HG03095 (cell line): ENCODE measurements at regions not wholly inside any gene's neighbourhood (a gene's known extent, or its start where the extent isn't known, plus 50 kb on each side); places are given as distances from the start of the nearest gene placed in this dataset.

Source experiments
- ATAC-seq: cut with Tn5 transposase; IDR thresholded peaks from one replicate; pipeline ENCODE4 v1.9.1; 2021; ENCODE audit warnings: moderate library complexity; ENCODE audit not compliant: unreplicated experiment

DNA sequence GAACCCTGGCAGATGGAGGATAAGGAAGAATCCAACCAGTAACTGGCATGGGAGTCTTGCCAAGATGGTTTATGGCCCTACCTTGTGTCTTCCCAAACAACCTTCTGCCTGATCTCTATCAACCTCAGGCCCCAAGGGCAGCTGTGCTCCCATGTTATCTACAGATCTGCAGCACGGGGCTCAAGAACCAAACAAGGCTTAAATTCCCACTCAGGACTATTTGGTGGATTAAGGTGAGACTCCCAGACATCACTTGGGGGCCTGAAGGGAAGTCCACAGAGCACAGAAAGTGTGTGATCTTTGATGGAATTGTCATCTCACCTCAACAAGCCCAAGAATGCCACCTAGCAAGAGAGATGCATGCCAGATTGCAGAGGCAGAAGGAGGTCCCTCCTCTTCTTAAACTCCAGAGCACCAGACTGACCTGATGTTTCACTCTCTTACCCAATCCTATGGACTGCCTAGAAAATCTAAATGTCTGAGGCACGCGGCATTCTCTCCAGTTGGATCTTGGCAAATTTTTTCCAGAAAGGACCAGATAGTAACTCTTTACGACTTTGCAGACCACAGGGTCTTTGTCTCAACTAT is 759.5 kb upstream of the TBX3 start:
- ATAC-seq = no peak

DNA sequence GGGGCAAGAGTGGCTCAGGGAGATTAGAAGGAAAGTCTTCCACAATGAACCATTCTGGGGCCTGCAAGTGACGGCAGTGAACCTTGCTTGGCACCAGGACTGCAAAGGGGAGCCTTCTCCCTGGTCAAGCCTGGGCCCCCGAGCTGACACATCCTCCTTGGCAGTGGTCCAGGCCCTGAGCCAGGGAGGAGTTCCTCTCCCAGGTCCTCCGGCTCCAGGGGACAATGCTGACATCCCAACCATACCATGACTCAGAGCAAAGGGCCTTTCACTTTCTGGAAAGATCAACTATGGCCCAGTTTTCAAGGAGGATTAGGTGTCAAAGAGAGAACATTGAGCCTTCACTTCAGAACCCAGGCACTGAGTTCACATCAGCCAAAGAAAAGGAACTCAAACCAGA is 756.5 kb upstream of the TBX3 start:
- ATAC-seq = no peak

DNA sequence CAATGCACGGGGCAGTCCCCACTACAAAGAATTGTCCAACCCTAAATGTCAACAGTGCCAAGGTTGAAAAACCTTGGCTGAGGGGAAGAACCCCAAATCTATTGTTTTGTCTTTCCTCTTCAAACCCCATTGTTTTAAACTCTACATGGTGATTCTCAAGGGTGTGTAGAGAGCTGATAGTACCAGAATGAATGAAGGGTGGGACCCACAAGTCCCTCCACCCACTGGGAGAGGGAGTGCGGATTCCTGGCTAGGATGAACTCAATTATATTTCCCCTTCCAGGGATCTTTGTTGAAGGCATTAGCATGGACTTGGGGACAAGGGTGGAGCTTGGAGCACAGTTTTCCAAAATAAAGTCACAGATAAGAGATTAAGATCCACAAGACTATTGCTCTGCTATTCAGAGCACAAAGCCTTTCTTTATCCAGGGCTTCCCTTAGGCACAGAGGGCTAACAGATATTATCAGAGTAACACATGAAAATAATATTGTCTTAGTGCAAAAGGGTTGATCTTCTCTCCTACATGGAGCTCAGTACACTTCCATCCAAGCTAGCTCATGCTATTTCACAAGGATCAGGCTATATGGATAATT is 755.1 kb upstream of the TBX3 start:
- no peak for ATAC-seq

DNA sequence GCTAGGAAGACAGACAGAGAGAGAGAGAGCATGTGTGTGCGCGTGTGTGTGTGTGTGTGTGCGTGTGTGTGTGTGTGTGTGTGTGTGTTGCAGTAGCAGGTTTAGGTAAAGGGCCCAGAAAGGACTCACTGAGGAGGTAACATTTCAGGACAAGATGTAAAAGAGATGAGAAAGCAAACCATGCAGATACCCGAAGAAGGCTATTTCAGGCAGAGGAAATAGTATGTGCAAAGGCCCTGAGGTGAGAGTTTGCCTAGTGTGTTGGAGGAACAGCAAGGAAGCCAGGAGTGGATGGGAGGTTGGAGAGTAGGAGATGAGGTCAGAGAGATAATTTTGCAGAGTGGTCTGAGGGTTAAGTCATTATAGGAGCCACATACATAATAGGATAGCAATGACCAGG is 754.3 kb upstream of the TBX3 start:
- ATAC-seq = no peak

DNA sequence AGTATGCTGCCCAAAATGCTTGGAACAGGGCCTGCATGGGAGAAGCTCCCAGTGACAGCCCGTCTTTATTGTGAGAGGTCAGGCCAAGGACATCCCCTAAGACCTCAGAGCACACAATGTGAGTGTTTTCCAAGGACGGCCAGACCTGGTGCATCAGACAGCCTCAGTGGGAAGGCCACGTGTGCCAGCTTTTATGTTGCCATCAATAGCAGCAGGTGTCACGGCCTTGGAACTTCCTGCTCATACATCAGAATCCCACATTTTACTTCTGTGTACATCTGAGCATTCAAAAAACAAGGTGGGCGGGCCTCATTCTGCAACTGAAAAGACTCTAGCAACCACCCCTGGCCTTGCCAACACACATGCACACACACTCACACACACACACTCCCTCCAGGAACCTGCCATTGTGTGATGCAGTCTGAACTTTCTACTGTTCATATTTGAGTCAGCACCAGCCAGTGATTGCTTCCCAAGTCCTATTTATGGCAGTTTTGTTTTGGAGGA is 753.1 kb upstream of the TBX3 start:
- ATAC-seq = no peak

DNA sequence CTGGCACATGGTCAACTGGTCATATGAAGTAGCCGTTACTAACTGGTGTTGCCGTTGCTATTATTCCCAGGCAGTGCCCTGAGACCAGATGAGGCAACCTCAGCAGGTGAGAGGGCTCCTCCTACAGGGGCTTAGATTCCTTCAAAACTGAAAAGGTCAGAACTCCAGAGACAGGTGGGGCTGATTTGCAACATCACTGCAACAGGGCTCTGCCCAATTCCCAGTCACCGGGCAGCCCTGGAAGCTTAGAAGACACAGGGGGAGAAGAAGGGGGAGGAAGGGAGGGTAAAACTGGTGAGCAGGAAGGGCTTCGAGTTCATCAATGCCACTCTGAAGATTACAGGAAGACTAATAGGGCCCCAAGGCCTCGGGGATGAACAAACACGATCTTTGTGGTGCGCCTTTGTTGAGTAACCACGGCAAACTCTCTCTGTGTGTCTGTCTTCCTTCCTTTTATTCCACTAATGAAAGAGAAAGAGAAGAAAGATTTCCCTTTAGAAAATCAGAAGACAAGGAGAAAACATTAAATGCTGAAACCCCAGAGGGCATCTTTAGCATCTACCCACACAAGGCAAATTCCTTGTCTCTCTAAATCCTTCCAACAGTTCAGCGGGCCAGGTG is 749.1 kb upstream of the TBX3 start:
- ATAC-seq = no peak

DNA sequence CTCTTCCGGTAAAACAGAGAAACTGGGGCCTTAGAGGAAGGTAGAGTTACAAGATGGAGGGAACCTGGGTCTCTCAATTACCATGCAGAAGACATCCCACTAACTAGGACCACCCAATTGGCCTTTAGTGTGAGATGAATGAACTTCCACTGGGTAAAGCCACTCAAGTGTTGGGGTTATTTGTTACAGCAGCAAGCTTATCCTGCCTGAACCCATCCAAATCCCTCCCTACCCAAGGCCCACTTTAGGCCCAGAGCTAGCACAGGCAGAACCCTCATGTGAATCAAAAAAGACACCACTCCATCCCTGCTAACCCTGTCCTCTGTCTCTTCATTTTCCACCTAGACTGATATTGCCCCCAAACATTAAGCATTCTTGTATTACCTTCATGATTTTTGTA is 746.7 kb upstream of the TBX3 start:
- ATAC-seq = no peak

DNA sequence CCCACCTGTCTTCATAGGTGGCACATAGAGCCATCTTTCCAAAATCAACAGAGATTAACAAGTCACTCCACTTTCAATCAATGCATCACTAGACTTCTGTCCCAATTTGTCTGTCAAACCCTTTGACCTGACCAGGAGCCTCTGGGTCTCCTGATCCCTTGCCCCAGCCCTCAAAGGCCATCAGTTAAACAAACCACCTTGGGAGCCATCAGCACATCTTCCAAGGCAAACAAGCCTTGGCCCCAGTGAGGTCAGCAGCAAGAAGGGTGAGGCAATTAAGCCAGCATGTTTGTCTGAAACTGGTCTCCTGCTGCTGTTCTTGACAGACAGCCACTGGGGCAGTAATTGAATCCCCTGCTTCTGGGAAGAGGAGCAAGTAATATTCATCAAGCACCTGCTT is 742.8 kb upstream of the TBX3 start:
- no peak for ATAC-seq

DNA sequence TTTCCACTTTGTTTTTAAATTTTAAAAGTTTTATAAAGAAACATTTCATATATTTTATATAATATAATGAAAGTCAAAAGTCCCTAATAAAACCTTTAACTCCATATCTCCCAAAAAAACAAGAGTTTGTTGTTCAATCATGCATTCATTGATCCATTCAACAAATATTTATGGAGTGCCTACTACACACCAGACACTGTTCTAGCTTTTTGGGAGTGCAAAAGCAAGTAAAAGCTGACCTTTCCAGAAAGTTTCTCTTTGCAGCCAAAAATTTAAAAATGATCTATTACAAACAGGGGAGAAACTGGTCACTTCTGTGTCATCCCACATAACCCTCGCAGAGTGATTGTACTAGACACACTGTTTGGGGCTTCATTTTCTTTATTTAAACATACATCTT is 740.0 kb upstream of the TBX3 start:
- ATAC-seq = no peak

DNA sequence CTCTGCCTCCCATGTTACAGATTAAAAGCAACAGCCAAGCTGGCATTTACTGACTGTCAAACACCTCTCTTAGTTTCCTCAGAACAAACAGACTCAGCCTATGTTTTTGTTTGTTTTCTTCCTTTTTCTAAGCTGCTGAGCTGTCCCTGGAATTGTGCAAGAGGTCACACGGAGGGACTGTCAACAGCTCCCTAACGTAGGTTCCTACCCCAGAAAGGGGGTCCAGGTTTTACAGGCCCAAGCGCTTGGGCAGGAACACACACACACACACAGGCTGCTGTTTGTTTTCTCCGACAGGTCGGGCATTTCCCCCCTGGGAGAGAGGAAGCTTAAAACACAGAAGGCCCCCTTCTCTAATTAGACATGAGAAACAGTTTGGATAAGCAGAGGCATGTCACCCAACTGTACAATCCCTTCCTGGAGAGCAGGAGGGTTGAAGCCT is 739.6 kb upstream of the TBX3 start:
- ATAC-seq = no peak

DNA sequence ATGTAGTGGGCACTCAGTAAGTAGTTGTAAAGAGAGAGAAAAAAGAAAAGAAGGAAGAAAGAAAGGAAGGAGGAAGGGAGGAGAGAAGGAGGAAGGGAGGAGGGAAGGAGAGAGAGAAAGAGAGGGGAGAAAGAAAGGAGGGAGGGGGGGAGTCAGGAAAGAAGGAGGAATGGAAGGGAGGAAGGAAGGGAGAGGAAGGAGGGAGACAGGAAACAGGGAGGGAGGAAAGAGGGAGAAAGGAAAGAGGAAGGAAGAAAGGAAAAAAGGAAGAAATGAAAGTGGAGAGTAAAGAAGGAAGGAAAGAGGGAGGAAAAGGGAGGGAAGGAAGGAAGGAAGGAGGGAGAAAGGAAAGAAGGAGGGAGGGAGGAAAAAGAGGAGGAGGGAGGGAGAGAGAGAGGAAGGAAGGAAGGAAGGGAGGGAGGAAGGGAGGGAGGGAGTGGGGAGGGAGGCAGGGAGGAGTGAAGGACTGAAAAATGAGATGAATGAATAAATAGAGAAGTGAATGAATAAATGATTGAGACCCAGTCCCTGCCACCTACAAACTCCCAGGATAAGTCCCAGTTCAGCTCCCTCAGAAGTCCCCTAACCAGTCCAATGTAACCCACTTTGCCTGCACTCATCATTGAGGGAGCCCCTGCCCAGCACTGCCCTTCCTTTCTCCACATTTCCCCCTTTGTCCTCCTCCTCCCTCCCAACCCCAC is 739.0 kb upstream of the TBX3 start:
- ATAC-seq = no peak

DNA sequence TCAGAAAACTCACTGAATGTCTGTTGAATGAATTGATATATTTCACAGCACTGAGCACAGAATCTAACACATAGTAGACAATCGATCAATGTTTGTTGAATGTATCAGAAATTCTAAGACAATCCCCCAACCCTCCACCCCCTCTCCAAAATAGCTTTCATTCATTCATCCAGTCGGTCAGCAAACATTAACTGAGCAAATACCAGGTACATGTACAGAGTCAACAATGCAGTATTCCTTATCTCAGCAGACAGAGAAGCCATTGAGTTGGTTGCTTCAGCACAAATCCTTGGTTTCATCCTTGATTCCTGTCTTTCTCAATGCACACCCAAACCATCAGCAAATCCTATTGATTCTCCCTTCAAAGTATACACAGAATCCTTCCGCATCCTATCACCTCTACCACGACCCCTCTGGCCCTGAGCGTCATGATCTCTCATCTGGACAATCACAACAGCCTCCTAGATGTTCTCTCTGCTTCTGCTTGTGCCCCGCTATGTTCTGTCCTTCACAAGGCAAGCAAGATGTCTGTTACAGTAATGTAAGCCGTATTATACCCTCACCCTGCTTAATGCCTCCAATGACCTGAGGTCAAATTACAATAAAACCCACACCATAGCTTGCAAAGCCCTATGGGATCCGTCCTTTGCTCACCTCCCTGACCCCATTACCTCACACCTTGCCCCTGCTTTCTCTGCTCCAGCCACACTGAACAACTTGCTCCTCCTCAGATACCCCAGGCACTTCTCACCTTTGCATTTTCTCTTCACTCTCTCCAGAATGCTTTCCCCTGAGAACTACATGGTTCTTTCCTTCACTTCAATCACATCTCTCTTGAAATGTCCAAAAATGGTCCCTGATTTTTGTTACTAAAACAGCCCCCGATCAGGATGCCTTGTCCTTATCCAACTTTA is 738.1 kb upstream of the TBX3 start:
- no peak for ATAC-seq

DNA sequence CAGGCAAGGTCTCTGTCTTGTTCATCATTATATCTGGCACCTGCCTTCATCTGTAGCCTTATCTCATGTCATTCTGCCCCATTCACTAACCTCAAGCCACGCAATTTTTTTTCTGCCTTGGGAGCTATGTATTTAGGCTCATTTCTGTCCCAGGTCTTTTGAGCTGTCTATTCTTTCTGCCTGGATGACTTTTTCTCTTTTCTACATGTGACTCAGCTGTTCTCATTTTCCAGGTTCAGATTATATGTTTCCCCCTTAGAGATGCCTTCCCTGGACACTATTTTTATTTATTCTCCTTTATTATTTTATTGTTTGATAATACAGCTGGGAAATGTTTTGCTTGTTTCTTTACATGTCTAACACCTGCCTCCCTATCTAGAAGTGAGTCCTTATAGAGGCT is 737.4 kb upstream of the TBX3 start:
- no peak for ATAC-seq

DNA sequence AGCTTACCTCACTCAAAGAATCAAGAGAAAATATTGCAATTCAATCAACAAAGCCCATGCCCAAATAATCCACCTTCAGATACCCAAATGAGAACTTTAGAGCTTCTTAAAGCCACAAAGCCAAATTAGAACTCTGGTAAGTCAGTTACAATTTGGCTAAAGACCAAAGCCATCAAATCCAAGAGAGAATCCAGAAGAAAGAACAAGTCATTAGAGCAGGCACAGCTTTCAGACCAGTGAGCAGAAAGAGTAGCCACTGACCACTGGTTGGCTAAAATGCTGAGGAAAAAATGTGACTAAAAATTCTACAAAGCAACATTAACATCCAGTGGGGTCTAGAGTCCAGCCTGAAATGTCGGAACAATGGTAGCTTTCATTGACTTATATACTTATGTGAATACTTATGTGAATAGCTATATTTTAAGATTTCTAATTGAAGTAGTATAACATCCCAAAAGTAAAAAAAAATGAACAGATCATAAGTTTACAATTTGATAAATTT is 735.2 kb upstream of the TBX3 start:
- no peak for ATAC-seq

DNA sequence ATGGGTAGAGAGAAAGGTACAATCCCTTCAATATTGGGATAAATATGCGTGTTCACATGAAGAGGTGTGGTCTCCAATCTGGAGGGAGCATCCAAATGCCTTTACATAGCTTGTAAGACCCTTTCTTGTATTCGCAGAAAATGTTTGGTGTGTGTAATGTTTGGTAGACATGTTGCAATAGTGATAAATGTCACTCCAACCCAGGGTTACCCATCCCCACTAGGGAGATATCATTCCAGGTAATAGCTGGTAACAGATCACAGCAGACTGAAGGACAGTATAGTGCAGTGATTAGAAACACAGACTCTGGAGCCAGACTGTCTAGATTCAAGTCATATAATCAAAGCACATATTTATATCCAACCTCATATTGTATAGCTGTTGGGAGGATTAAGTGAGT is 733.6 kb upstream of the TBX3 start:
- ATAC-seq = no peak

DNA sequence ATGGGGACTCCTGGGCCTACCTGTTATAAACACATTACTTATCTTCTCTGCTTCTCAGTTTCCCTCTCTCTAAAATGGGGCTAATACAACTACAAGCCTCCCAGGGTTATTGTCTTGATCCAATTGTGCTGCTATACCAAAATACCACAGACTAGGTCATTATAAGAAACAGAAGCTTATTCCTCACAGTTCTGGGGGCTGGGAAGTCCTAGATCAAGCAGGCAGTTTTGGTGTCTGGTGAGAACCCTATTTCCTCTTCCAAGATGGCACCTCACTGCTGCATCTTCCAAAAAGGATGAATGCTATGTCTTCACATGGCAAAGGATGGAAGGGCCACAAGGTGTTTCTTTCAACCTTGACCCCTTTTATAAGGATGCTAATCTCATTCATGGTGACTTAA is 732.9 kb upstream of the TBX3 start:
- ATAC-seq = no peak

DNA sequence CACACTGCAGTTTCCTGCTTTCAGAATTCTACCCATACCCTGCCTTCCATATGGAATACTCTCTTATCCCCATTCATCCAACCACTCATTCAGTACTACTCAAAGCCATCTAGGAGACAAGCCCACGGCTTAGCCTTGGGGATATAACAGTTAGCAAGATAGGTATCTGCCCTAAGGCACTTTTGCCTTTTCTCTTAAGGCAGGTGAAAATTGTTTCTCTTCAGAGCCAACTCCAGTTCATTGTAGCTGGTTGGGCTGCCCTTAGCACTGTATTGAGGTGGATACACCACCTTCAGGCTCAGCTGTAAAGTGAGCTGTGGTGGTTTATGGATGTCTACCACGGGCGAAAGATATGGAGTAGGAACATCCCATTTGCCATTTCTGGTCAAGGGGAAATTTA is 729.7 kb upstream of the TBX3 start:
- ATAC-seq = no peak

DNA sequence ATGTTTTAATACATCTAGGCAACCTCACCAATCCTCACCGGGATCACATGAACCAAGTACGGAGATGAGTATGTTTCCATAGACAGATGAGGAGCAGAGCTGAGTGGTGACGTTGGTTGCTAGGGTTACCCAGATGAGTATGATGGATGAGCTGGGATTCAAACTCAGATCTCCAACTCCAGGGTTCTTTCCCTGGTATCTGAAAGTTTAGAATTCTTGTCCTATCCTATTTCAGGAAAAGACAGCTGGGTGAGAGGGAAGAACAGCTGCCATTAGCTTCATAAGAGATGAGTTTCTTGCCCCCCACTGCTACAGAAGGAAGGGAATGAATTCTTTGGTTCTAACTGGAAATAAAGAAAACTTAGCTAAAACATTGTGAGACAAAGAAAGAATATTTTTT is 728.9 kb upstream of the TBX3 start:
- no peak for ATAC-seq

DNA sequence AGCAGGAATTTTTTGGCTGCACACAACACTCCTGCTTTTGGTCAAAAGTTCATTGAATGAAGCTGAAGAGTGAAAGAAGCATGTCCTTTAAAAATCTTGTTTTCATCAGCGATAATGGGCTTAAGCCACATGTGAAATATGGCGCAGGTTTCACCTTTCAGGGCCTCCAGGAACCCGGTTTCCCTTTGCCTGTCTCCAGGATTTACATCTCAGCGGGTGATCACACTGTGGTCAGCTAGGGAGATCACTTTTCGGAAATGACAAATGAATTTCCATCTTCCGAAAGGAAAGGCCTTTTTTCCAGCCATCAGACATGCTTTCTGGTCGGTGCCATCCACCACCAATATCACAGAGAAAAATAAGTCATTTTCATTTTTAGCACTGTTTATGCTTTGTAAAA is 727.1 kb upstream of the TBX3 start:
- no peak for ATAC-seq

DNA sequence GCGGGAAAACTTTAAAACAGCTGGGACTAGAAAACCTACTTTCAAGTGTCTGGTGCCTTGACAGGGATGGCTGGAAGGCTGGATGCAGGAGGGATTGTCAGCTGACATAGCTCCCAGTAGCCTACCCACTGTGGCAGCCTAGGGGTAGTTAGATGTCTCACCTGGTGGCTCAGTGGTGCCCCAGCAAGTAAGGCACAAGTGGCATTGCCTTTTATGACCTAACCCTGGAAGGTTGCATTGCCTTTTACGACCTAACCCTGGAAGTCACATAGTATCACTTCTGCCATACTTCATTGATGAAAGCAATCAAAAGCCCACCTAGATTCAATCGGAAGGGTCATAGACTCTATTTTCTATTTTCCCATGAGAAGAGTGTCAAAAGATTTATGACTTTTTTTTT is 724.7 kb upstream of the TBX3 start:
- no peak for ATAC-seq

DNA sequence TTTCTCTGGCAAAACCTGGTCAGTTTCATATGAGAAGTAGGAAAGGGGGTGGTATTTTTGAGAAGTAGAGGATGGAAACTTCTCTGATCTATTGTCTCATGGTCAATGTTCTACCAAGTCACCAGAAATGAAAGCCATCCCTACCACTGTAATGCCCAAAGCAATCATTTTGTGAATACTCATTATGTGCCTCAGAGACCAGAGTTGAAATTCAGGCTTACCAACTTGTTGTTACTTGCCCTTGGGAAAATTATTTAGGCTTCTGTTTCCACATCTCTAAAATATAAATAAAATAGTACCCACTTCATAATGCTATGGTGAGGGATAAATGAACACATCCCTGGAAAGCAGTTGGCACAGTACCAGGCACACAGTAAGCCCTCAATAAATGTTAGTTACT is 723.7 kb upstream of the TBX3 start:
- no peak for ATAC-seq
